Fibroblast of lung (primary cell): ENCODE measurements at regions not wholly inside any gene's neighbourhood (a gene's known extent, or its start where the extent isn't known, plus 50 kb on each side); places are given as distances from the start of the nearest gene placed in this dataset.

Experiments
- EZH2 ChIP-seq: IDR thresholded peaks from 2 replicates; pipeline ENCODE4 v1.5.1; 2012; ENCODE audit warnings: low read length, control low read depth, mild to moderate bottlenecking; ENCODE audit errors: missing control alignments
- TF ChIP-seq, protein P1 (sequence below), 2 donors: IDR thresholded peaks in 1 of 2; conservative IDR thresholded peaks in 1 of 2; 1 replicate in 1 of 2; 2 replicates in 1 of 2; pipeline ENCODE4 v1.5.1; 2011 to 2012; ENCODE audit warnings: low read length in 2 of 2, control low read depth in 1 of 2, inconsistent platforms in 1 of 2, low read depth in 1 of 2, mild to moderate bottlenecking in 1 of 2

DNA sequence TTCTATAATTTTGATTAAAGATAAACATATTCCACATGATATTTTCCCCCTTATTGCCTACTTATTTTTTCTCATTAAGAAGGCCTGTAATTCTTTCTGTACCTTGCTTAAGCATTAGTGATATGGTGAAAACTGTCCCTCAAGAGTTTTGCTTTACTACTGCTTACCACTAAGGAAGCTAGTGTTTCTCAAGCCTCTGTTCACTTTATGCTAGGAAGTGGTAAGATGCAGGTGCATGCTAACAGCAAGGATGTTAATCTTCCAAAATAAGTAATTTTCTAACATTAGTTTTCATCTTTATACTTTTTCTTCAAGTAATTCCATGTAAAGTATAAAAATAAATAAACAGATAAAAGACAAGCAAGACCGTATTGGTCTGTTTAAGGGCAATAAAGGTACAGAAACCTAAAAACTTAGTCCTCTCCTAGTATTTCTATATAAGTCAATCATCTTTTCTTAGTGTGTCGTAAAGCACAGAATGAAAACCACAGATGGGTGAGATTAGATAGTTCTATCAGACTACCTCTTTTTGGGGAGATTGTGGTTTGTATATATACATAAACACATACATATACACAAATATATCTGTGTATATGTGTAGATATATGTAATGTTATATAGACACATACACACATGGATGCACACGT is 731.0 kb upstream of the CNTN5 start:
- TF ChIP-seq, protein P1, sequence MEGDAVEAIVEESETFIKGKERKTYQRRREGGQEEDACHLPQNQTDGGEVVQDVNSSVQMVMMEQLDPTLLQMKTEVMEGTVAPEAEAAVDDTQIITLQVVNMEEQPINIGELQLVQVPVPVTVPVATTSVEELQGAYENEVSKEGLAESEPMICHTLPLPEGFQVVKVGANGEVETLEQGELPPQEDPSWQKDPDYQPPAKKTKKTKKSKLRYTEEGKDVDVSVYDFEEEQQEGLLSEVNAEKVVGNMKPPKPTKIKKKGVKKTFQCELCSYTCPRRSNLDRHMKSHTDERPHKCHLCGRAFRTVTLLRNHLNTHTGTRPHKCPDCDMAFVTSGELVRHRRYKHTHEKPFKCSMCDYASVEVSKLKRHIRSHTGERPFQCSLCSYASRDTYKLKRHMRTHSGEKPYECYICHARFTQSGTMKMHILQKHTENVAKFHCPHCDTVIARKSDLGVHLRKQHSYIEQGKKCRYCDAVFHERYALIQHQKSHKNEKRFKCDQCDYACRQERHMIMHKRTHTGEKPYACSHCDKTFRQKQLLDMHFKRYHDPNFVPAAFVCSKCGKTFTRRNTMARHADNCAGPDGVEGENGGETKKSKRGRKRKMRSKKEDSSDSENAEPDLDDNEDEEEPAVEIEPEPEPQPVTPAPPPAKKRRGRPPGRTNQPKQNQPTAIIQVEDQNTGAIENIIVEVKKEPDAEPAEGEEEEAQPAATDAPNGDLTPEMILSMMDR (conservative IDR thresholded peaks at IDR 0.05 in 1 of 2, IDR thresholded peaks at IDR 0.05 in 1 of 2; ENCODE audit: low read depth in 1 of 2, low read length in 2 of 2) = no peak
- TF ChIP-seq EZH2 = no peak
